Body of pancreas (tissue), 4 donors: ENCODE measurements at regions not wholly inside any gene's neighbourhood (a gene's known extent, or its start where the extent isn't known, plus 50 kb on each side); places are given as distances from the start of the nearest gene placed in this dataset.

ENCODE experiments used
- ATAC-seq: fragments of 150-250 bp; one replicate; pipeline ENCODE4 v1.9.1; 2016
- DNase-seq, 4 donors: peaks; one replicate each; pipeline ENCODE4 v3.0.0-alpha.2; 2019
- H3K27ac ChIP-seq, 4 donors: fragments of 200-600 bp; sonication (generic); 1 replicate in 3 of 4; 2 replicates in 1 of 4; pipeline versions ENCODE4 v1.5.1 to v1.6.1; 2016 to 2019; ENCODE audit warnings: mild to moderate bottlenecking in 1 of 4, mixed read lengths in 1 of 4, moderate library complexity in 1 of 4
- H3K27me3 ChIP-seq, 2 donors: fragments of 200-600 bp; sonication (generic); one replicate each; pipeline ENCODE4 v1.6.0; 2016; ENCODE audit warnings: mild to moderate bottlenecking in 1 of 2
- H3K36me3 ChIP-seq, 2 donors: fragments of 200-600 bp; sonication (generic); replicated peaks in 1 of 2; 2 replicates each; pipeline ENCODE4 v1.5.1; 2016; ENCODE audit warnings: low read depth in 2 of 2; ENCODE audit not compliant: insufficient read depth in 1 of 2
- H3K4me1 ChIP-seq: fragments of 200-600 bp; sonication (generic); one replicate; pipeline ENCODE4 v1.6.0; 2016
- H3K4me3 ChIP-seq, 2 donors: fragments of 200-600 bp; sonication (generic); 1 replicate in 1 of 2; 2 replicates in 1 of 2; pipeline ENCODE4 v1.5.1; 2016 to 2019
- H3K9me3 ChIP-seq, 3 donors: fragments of 200-600 bp; sonication (generic); 1 replicate in 2 of 3; 2 replicates in 1 of 3; pipeline ENCODE4 v1.5.1; 2016
- CTCF ChIP-seq, 7 experiments: fragments of 450-650 bp in 4 of 7; fragments of 200-600 bp in 3 of 7; sonication (generic) in 3 of 7; IDR thresholded peaks; one replicate each; pipeline ENCODE4 v1.5.1; 2016 to 2019; ENCODE audit warnings: antibody characterized with exemption in 7 of 7
- POLR2A ChIP-seq, 3 donors: fragments of 450-650 bp; IDR thresholded peaks; one replicate each; pipeline ENCODE4 v1.6.1; 2016; ENCODE audit warnings: antibody characterized with exemption in 3 of 3, mild to moderate bottlenecking in 2 of 3
- WGBS, 2 donors: methylation state at CpG; one replicate each; pipeline ENCODE4 v1.1.5; 2017; 5-methylcytosine and 5-hydroxymethylcytosine counted together
- intact Hi-C: fragments of 100-400 bp; cut with DNase I; formaldehyde crosslinking; loops from one replicate; pipeline ENCODE4 v1.15.1; 2023

DNA sequence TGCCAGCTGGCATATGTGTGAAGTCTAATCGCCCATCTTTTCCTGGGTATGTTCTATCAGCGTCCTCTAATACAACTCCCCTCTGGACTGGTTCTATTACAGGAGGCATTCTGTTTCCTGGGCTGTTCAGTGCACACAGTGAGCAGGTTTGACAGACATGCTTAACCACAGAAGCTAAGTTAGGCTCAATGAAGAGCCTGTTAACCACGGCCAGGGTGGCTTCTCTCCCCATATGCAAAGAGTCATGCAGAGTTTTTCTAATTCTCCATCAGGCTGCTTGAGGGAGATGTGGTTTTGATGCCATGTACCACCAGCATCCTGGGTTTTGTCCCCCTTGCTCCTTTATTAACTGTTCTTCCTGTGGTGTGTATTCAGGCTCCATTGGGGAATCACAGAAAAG is 57.2 kb upstream of the ALOX12 start:
- intact Hi-C loops, result no loop called here
- no peak for ATAC-seq

GRCh38 chr17:6940186-6940649 is 55.6 kb upstream of the ALOX12 start:
- WGBS, 2 donors, result 72 to 80% methylated on average over 7 of the region's 7 CpGs
- no peak for DNase-seq
- no peak for ATAC-seq
- H3K36me3 ChIP-seq, result no peaks in the 10 kb centered on the region
- no peak for TF ChIP-seq POLR2A (IDR thresholded peaks at IDR 0.05)
- TF ChIP-seq CTCF (IDR thresholded peaks at IDR 0.05), result no peak
- H3K9me3 ChIP-seq, result no peaks in the 10 kb centered on the region
- H3K27me3 ChIP-seq, result no peaks in the 10 kb centered on the region
- no peak overlapping the region for H3K27ac ChIP-seq
- peaks cover 4% of the 10 kb centered on the region for H3K4me1 ChIP-seq
- intact Hi-C loops, result no loop called here
- no peak overlapping the region for H3K4me3 ChIP-seq

More for the DNA sequence above, 57.2 kb upstream of the ALOX12 start:
- 55 to 66% methylated on average over 3 of the region's 3 CpGs for WGBS, 2 donors
- H3K27me3 ChIP-seq, result no peaks in the 10 kb centered on the region
- H3K36me3 ChIP-seq, result no peaks in the 10 kb centered on the region
- H3K4me3 ChIP-seq, result no peak overlapping the region
- TF ChIP-seq POLR2A (IDR thresholded peaks at IDR 0.05) (no peak), CTCF (IDR thresholded peaks at IDR 0.05) (no peak)
- no peaks in the 10 kb centered on the region for H3K9me3 ChIP-seq
- peaks cover 4% of the 10 kb centered on the region for H3K4me1 ChIP-seq
- H3K27ac ChIP-seq, result no peak overlapping the region
- DNase-seq, result no peak

DNA sequence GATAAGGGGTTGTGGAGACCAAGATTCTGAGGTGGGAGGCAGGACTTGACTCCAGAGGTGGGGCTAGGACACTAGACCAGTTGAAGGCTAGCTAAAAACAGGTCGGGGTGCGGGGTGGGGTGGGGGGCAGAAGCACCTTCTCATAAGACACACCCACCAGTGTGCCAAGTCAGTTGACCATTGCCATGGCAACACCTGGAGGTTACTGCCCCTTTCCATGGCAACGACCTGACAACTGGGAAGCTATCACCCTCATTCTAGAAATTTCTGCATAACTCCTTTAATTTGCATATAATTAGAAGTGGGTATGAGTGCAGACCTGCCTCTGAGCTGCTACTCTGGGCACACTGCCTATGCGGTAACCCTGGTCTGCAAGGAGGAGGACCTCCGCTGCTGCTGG is 53.9 kb upstream of the ALOX12 start:
- Histone ChIP-seq H3K4me1 (peaks cover 4% of the 10 kb centered on the region), H3K36me3 (no peaks in the 10 kb centered on the region), H3K27ac (no peak overlapping the region), H3K9me3 (no peaks in the 10 kb centered on the region), H3K27me3 (no peaks in the 10 kb centered on the region), H3K4me3 (no peak overlapping the region)
- DNase-seq, result no peak
- WGBS, 2 donors, result 85 to 87% methylated on average over 5 of the region's 5 CpGs
- ATAC-seq, result no peak
- intact Hi-C loops, result no loop called here
- no peak for TF ChIP-seq CTCF (IDR thresholded peaks at IDR 0.05)
- no peak for TF ChIP-seq POLR2A (IDR thresholded peaks at IDR 0.05)

- Histone ChIP-seq H3K36me3 (no peaks in the 10 kb centered on the region), H3K4me3 (no peak overlapping the region), H3K27ac (no peak overlapping the region), H3K4me1 (peaks cover 4% of the 10 kb centered on the region), H3K9me3 (no peaks in the 10 kb centered on the region), H3K27me3 (no peaks in the 10 kb centered on the region)
- ATAC-seq (no peak), DNase-seq (no peak)
- intact Hi-C loops, result no loop called here
- 69 to 76% methylated on average over 4 of the region's 4 CpGs for WGBS, 2 donors
- TF ChIP-seq CTCF (IDR thresholded peaks at IDR 0.05), result no peak
- TF ChIP-seq POLR2A (IDR thresholded peaks at IDR 0.05), result no peak
Observed at GRCh38 chr17:6943406-6943805, 52.4 kb upstream of the ALOX12 start.
